ENCODE measurements at regions not wholly inside any gene's neighbourhood (a gene's known extent, or its start where the extent isn't known, plus 50 kb on each side); places are given as distances from the start of the nearest gene placed in this dataset.

DNA sequence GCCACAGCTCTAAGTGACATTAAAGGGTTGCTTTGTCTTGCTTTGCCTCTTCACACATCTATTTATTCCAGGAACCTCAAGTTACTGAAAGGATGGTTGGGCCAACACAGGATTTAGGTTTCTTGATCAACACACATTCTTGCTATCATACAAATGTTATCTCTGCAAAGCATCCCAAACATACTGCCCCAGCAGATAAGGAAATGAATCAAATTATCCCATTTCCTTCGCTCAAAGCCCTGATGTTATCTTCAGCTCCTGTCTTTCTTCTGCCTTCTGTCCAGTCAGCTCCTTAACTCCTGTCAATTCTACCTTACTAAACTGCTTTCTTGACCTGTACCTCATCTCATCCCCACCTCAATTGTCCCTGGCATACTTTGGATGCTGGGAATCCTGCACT, 355.9 kb upstream of the TENM4 start:
- Histone ChIP-seq H3K4ac (ENCODE audit: low read depth in 1 of 2, low read length in 2 of 2) (no peak overlapping the region), H4K8ac (ENCODE audit: low read length) (no peak overlapping the region)
- 23% methylated on average over 1 of the region's 1 CpG for whole genome bisulfite sequencing

DNA sequence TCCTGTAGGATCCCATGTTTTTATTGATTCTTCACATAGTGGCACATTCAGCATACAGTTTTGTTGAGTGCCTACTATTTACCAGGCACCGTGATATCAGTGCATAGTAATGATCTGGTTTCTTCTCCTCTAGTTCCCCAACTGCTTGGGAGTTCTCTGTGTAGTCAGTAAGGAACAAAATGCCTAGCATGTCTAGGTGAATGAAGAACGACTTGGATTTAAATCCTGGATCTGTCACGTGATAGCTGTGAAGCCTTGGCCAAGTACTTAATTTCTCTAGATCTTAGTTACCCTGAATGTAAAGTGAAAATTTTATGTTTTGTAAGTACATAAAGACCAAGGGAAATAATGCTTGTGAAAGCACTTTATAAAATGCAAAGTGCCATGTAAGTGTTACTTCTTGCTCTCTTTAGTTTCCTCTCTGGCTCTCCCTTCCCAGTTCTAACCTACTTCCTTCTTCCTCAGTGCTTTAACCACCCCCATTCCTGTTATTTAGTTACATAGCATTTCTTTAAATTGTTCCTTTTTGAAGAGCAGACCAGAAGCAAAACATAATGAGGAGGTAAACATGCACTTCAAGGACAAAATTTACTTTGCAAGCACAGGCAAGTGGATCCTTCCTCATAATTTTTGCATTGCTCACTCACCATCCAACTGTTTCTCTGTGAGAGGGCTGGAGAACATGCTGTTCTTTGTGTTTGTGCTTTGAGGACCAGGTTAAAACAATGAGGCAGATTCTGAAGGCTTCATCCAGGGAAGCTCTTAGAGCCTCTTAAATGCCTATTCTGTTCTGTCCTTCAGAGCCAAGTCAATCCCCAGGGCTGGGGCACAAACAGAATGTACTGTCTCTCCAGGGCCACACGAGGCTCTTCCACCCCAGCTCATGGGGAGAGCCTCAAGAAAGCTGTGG, 353.9 kb upstream of the TENM4 start:
- H2AFZ ChIP-seq (ENCODE audit: low read depth, low read length): no peak overlapping the region
- WGBS: 62% methylated on average over 4 of the region's 4 CpGs
- DNase-seq: no peak

More for the DNA sequence above, 355.9 kb upstream of the TENM4 start:
- H2AFZ ChIP-seq (ENCODE audit: low read depth, low read length): no peak overlapping the region
- no peak overlapping the region for H2BK12ac ChIP-seq (ENCODE audit: low read length in 2 of 2)
- no peak overlapping the region for H3K14ac ChIP-seq (ENCODE audit: low read length in 2 of 2)
- no peaks in the 10 kb centered on the region for H3K9me3 ChIP-seq (ENCODE audit: control insufficient read depth, low read length)
- no peaks in the 10 kb centered on the region for H3K36me3 ChIP-seq (ENCODE audit: control insufficient read depth in 1 of 2, insufficient read depth in 2 of 2, low read depth in 1 of 2, low read length in 2 of 2)
- H3K27me3 ChIP-seq (ENCODE audit: control insufficient read depth in 1 of 2, insufficient read depth in 1 of 2, low read length in 2 of 2): no peaks in the 10 kb centered on the region
- H3K23ac ChIP-seq (ENCODE audit: low read length in 2 of 2): no peak overlapping the region
- no peak for DNase-seq
- H3K4me2 ChIP-seq (ENCODE audit: low read length, poor library complexity, severe bottlenecking): no peak overlapping the region
- no peak overlapping the region for H2BK120ac ChIP-seq (ENCODE audit: low read depth, low read length)
- H2BK5ac ChIP-seq (ENCODE audit: low read depth, low read length, poor library complexity, severe bottlenecking): no peak overlapping the region
- no peak overlapping the region for H3K18ac ChIP-seq (ENCODE audit: low read depth in 1 of 2, low read length in 2 of 2)
- H3K27ac ChIP-seq (ENCODE audit: low read length, poor library complexity, severe bottlenecking): no peak overlapping the region
- no peak overlapping the region for H2BK15ac ChIP-seq (ENCODE audit: low read depth, poor library complexity, severe bottlenecking)
- H3K4me3 ChIP-seq (ENCODE audit: insufficient read depth in 1 of 2, low read depth in 1 of 2, low read length in 2 of 2): no peak overlapping the region
- H2AK5ac ChIP-seq (ENCODE audit: low read length, severe bottlenecking): no peak overlapping the region
- no peaks in the 10 kb centered on the region for H3K79me1 ChIP-seq (replicated peaks; ENCODE audit: low read length, poor library complexity, severe bottlenecking)
- H3K9ac ChIP-seq (ENCODE audit: low read length): no peak overlapping the region
- no peaks in the 10 kb centered on the region for H3K4me1 ChIP-seq (ENCODE audit: control insufficient read depth, insufficient read depth, low read depth, low read length)
- no peak overlapping the region for H4K91ac ChIP-seq (ENCODE audit: low read length)

DNA sequence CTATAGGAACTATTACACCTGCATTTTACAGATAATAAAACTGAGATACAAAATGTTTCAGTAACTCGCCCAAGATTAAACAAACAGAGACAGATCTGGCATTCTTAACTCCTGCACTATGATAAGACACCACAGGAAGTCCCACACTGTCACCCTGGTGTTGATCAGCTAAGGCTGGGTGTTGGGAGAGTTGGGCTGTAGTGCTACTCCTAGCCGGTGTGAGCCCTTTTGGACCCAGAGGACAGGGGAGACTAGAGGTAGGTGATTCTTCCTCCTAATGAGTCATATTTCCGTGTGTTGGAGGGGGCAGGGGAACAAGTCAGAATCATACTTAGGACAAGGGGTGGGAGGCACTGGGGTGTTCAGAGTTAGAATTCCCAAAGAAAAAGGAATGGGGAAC, 353.2 kb upstream of the TENM4 start:
- Histone ChIP-seq H3K4me2 (ENCODE audit: low read length, poor library complexity, severe bottlenecking) (no peak overlapping the region), H3K18ac (ENCODE audit: low read depth in 1 of 2, low read length in 2 of 2) (no peak overlapping the region), H3K9ac (ENCODE audit: low read length) (no peak overlapping the region), H2AFZ (ENCODE audit: low read depth, low read length) (no peak overlapping the region), H3K27ac (ENCODE audit: low read length, poor library complexity, severe bottlenecking) (no peak overlapping the region), H3K14ac (ENCODE audit: low read length in 2 of 2) (no peak overlapping the region), H3K4me3 (ENCODE audit: insufficient read depth in 1 of 2, low read depth in 1 of 2, low read length in 2 of 2) (no peak overlapping the region), H2BK15ac (ENCODE audit: low read depth, poor library complexity, severe bottlenecking) (no peak overlapping the region), H4K91ac (ENCODE audit: low read length) (no peak overlapping the region), H3K36me3 (ENCODE audit: control insufficient read depth in 1 of 2, insufficient read depth in 2 of 2, low read depth in 1 of 2, low read length in 2 of 2) (no peaks in the 10 kb centered on the region), H2BK5ac (ENCODE audit: low read depth, low read length, poor library complexity, severe bottlenecking) (no peak overlapping the region), H3K79me1 (replicated peaks; ENCODE audit: low read length, poor library complexity, severe bottlenecking) (no peaks in the 10 kb centered on the region), H2AK5ac (ENCODE audit: low read length, severe bottlenecking) (no peak overlapping the region), H3K27me3 (ENCODE audit: control insufficient read depth in 1 of 2, insufficient read depth in 1 of 2, low read length in 2 of 2) (no peaks in the 10 kb centered on the region), H3K4me1 (ENCODE audit: control insufficient read depth, insufficient read depth, low read depth, low read length) (no peaks in the 10 kb centered on the region), H4K8ac (ENCODE audit: low read length) (no peak overlapping the region), H2BK120ac (ENCODE audit: low read depth, low read length) (no peak overlapping the region), H3K23ac (ENCODE audit: low read length in 2 of 2) (no peak overlapping the region), H3K9me3 (ENCODE audit: control insufficient read depth, low read length) (no peaks in the 10 kb centered on the region), H2BK12ac (ENCODE audit: low read length in 2 of 2) (no peak overlapping the region), H3K4ac (ENCODE audit: low read depth in 1 of 2, low read length in 2 of 2) (no peak overlapping the region)
- 30% methylated on average over 2 of the region's 3 CpGs for WGBS
- DNase-seq: no peak

More for the DNA sequence above, 353.9 kb upstream of the TENM4 start:
- no peaks in the 10 kb centered on the region for H3K9me3 ChIP-seq (ENCODE audit: control insufficient read depth, low read length)
- H3K14ac ChIP-seq (ENCODE audit: low read length in 2 of 2): no peak overlapping the region
- H2BK120ac ChIP-seq (ENCODE audit: low read depth, low read length): no peak overlapping the region
- H4K91ac ChIP-seq (ENCODE audit: low read length): no peak overlapping the region
- no peak overlapping the region for H2AK5ac ChIP-seq (ENCODE audit: low read length, severe bottlenecking)
- no peak overlapping the region for H3K4me3 ChIP-seq (ENCODE audit: insufficient read depth in 1 of 2, low read depth in 1 of 2, low read length in 2 of 2)
- no peak overlapping the region for H4K8ac ChIP-seq (ENCODE audit: low read length)
- no peak overlapping the region for H3K18ac ChIP-seq (ENCODE audit: low read depth in 1 of 2, low read length in 2 of 2)
- H2BK15ac ChIP-seq (ENCODE audit: low read depth, poor library complexity, severe bottlenecking): no peak overlapping the region
- no peak overlapping the region for H2BK5ac ChIP-seq (ENCODE audit: low read depth, low read length, poor library complexity, severe bottlenecking)
- H3K36me3 ChIP-seq (ENCODE audit: control insufficient read depth in 1 of 2, insufficient read depth in 2 of 2, low read depth in 1 of 2, low read length in 2 of 2): no peaks in the 10 kb centered on the region
- H3K27me3 ChIP-seq (ENCODE audit: control insufficient read depth in 1 of 2, insufficient read depth in 1 of 2, low read length in 2 of 2): no peaks in the 10 kb centered on the region
- H3K27ac ChIP-seq (ENCODE audit: low read length, poor library complexity, severe bottlenecking): no peak overlapping the region
- no peak overlapping the region for H3K23ac ChIP-seq (ENCODE audit: low read length in 2 of 2)
- H3K4ac ChIP-seq (ENCODE audit: low read depth in 1 of 2, low read length in 2 of 2): no peak overlapping the region
- no peak overlapping the region for H3K9ac ChIP-seq (ENCODE audit: low read length)
- H3K79me1 ChIP-seq (replicated peaks; ENCODE audit: low read length, poor library complexity, severe bottlenecking): no peaks in the 10 kb centered on the region
- no peak overlapping the region for H2BK12ac ChIP-seq (ENCODE audit: low read length in 2 of 2)
- no peaks in the 10 kb centered on the region for H3K4me1 ChIP-seq (ENCODE audit: control insufficient read depth, insufficient read depth, low read depth, low read length)
- H3K4me2 ChIP-seq (ENCODE audit: low read length, poor library complexity, severe bottlenecking): no peak overlapping the region

DNA sequence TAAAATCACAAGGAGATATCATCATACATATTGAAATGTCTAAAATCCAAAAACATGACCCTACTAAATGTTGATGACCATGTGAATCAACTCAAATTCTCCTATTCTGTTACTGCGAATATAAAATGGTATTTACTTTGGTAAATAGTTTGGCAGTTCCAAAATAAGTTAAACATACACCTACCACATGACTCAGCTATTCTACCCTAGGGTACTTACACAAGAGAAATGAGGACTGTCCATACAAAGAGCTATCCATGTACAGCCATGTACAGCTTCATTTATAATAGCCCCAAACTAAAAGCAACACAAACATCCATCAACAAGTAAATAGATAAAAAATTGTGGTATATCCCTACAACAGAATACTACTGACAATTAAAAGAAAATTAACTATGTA, 346.1 kb upstream of the TENM4 start:
- H2AFZ ChIP-seq (ENCODE audit: low read depth, low read length): no peak overlapping the region
- H2AK5ac ChIP-seq (ENCODE audit: low read length, severe bottlenecking): no peak overlapping the region
- no peak overlapping the region for H3K9ac ChIP-seq (ENCODE audit: low read length)
- no peak overlapping the region for H3K4me3 ChIP-seq (ENCODE audit: insufficient read depth in 1 of 2, low read depth in 1 of 2, low read length in 2 of 2)
- H3K27me3 ChIP-seq (ENCODE audit: control insufficient read depth in 1 of 2, insufficient read depth in 1 of 2, low read length in 2 of 2): no peaks in the 10 kb centered on the region
- no peak overlapping the region for H2BK12ac ChIP-seq (ENCODE audit: low read length in 2 of 2)
- no peaks in the 10 kb centered on the region for H3K79me1 ChIP-seq (replicated peaks; ENCODE audit: low read length, poor library complexity, severe bottlenecking)
- no peak overlapping the region for H3K27ac ChIP-seq (ENCODE audit: low read length, poor library complexity, severe bottlenecking)
- H3K14ac ChIP-seq (ENCODE audit: low read length in 2 of 2): no peak overlapping the region
- no peak overlapping the region for H3K23ac ChIP-seq (ENCODE audit: low read length in 2 of 2)
- no peak overlapping the region for H3K4me2 ChIP-seq (ENCODE audit: low read length, poor library complexity, severe bottlenecking)
- H3K18ac ChIP-seq (ENCODE audit: low read depth in 1 of 2, low read length in 2 of 2): no peak overlapping the region
- H2BK15ac ChIP-seq (ENCODE audit: low read depth, poor library complexity, severe bottlenecking): no peak overlapping the region
- no peak for DNase-seq
- H3K4ac ChIP-seq (ENCODE audit: low read depth in 1 of 2, low read length in 2 of 2): no peak overlapping the region
- no peak overlapping the region for H4K91ac ChIP-seq (ENCODE audit: low read length)
- no peak overlapping the region for H2BK5ac ChIP-seq (ENCODE audit: low read depth, low read length, poor library complexity, severe bottlenecking)
- H2BK120ac ChIP-seq (ENCODE audit: low read depth, low read length): no peak overlapping the region
- no peaks in the 10 kb centered on the region for H3K9me3 ChIP-seq (ENCODE audit: control insufficient read depth, low read length)
- H3K4me1 ChIP-seq (ENCODE audit: control insufficient read depth, insufficient read depth, low read depth, low read length): no peaks in the 10 kb centered on the region
- H3K36me3 ChIP-seq (ENCODE audit: control insufficient read depth in 1 of 2, insufficient read depth in 2 of 2, low read depth in 1 of 2, low read length in 2 of 2): no peaks in the 10 kb centered on the region
- no CpG with 5 or more reads among the region's 1 CpG for WGBS
- no peak overlapping the region for H4K8ac ChIP-seq (ENCODE audit: low read length)
